ENCODE measurements at regions not wholly inside any gene's neighbourhood (a gene's known extent, or its start where the extent isn't known, plus 50 kb on each side); places are given as distances from the start of the nearest gene placed in this dataset.
"Not testable (repeated sequence)": the region's sequence is repeated elsewhere in the genome, so short reads cannot be mapped to it uniquely, and the experiment has no call there.

- no peak overlapping the region for H3K4me3 ChIP-seq (ENCODE audit: low read length)
- no peaks in the 10 kb centered on the region for H3K36me3 ChIP-seq (ENCODE audit: control insufficient read depth, insufficient read depth, low read length)
- H3K9ac ChIP-seq (ENCODE audit: low read length): no peak overlapping the region
- H3K9me3 ChIP-seq (ENCODE audit: control insufficient read depth, low read length): no peaks in the 10 kb centered on the region
- H3K4me1 ChIP-seq (ENCODE audit: control insufficient read depth, insufficient read depth, low read length): no peaks in the 10 kb centered on the region
- no peaks in the 10 kb centered on the region for H3K27me3 ChIP-seq (ENCODE audit: control insufficient read depth, insufficient read depth, low read length)
Observed at GRCh38 chr12:47517122-47517521, 188.7 kb downstream of the RPAP3 start.

- no peaks in the 10 kb centered on the region for H3K27me3 ChIP-seq (ENCODE audit: control insufficient read depth, insufficient read depth, low read length)
- no peaks in the 10 kb centered on the region for H3K36me3 ChIP-seq (ENCODE audit: control insufficient read depth, insufficient read depth, low read length)
Observed at GRCh38 chr12:47509398-47509851, 196.4 kb downstream of the RPAP3 start.

GRCh38 chr12:47507221-47507620 lies 198.6 kb downstream of the RPAP3 start:
- H3K9ac ChIP-seq (ENCODE audit: low read length): no peak overlapping the region
- H3K36me3 ChIP-seq (ENCODE audit: control insufficient read depth, insufficient read depth, low read length): no peaks in the 10 kb centered on the region
- H3K4me1 ChIP-seq (ENCODE audit: control insufficient read depth, insufficient read depth, low read length): no peaks in the 10 kb centered on the region
- H3K4me3 ChIP-seq (ENCODE audit: low read length): no peak overlapping the region
- H3K9me3 ChIP-seq (ENCODE audit: control insufficient read depth, low read length): no peaks in the 10 kb centered on the region
- H3K27me3 ChIP-seq (ENCODE audit: control insufficient read depth, insufficient read depth, low read length): no peaks in the 10 kb centered on the region

More at GRCh38 chr12:47509398-47509851, 196.4 kb downstream of the RPAP3 start:
- Histone ChIP-seq H3K4me3 (ENCODE audit: low read length) (no peak overlapping the region), H3K9me3 (ENCODE audit: control insufficient read depth, low read length) (no peaks in the 10 kb centered on the region), H3K4me1 (ENCODE audit: control insufficient read depth, insufficient read depth, low read length) (no peaks in the 10 kb centered on the region), H3K9ac (ENCODE audit: low read length) (no peak overlapping the region)

GRCh38 chr12:47504775-47505446 lies 200.9 kb downstream of the RPAP3 start:
- no peaks in the 10 kb centered on the region for H3K36me3 ChIP-seq (ENCODE audit: control insufficient read depth, insufficient read depth, low read length)
- H3K9ac ChIP-seq (ENCODE audit: low read length): no peak overlapping the region
- no peak overlapping the region for H3K4me3 ChIP-seq (ENCODE audit: low read length)
- H3K27me3 ChIP-seq (ENCODE audit: control insufficient read depth, insufficient read depth, low read length): no peaks in the 10 kb centered on the region
- H3K9me3 ChIP-seq (ENCODE audit: control insufficient read depth, low read length): no peaks in the 10 kb centered on the region
- H3K4me1 ChIP-seq (ENCODE audit: control insufficient read depth, insufficient read depth, low read length): no peaks in the 10 kb centered on the region

- H3K36me3 ChIP-seq (ENCODE audit: control insufficient read depth, insufficient read depth, low read length): no peaks in the 10 kb centered on the region
- no peaks in the 10 kb centered on the region for H3K9me3 ChIP-seq (ENCODE audit: control insufficient read depth, low read length)
- H3K4me3 ChIP-seq (ENCODE audit: low read length): no peak overlapping the region
- H3K4me1 ChIP-seq (ENCODE audit: control insufficient read depth, insufficient read depth, low read length): no peaks in the 10 kb centered on the region
- no peaks in the 10 kb centered on the region for H3K27me3 ChIP-seq (ENCODE audit: control insufficient read depth, insufficient read depth, low read length)
- H3K9ac ChIP-seq (ENCODE audit: low read length): no peak overlapping the region
Observed at GRCh38 chr12:47493801-47494200, 212.0 kb downstream of the RPAP3 start.

- Histone ChIP-seq H3K9ac (ENCODE audit: low read length) (no peak overlapping the region), H3K9me3 (ENCODE audit: control insufficient read depth, low read length) (no peaks in the 10 kb centered on the region), H3K27me3 (ENCODE audit: control insufficient read depth, insufficient read depth, low read length) (no peaks in the 10 kb centered on the region), H3K4me1 (ENCODE audit: control insufficient read depth, insufficient read depth, low read length) (no peaks in the 10 kb centered on the region), H3K36me3 (ENCODE audit: control insufficient read depth, insufficient read depth, low read length) (no peaks in the 10 kb centered on the region), H3K4me3 (ENCODE audit: low read length) (no peak overlapping the region)
Observed at GRCh38 chr12:47491516-47492305, 214.1 kb downstream of the RPAP3 start.

- Histone ChIP-seq H3K9me3 (ENCODE audit: control insufficient read depth, low read length) (no peaks in the 10 kb centered on the region), H3K4me3 (ENCODE audit: low read length) (no peak overlapping the region), H3K36me3 (ENCODE audit: control insufficient read depth, insufficient read depth, low read length) (no peaks in the 10 kb centered on the region), H3K4me1 (ENCODE audit: control insufficient read depth, insufficient read depth, low read length) (no peaks in the 10 kb centered on the region), H3K9ac (ENCODE audit: low read length) (no peak overlapping the region), H3K27me3 (ENCODE audit: control insufficient read depth, insufficient read depth, low read length) (no peaks in the 10 kb centered on the region)
Observed at GRCh38 chr12:47488888-47489287, 216.9 kb downstream of the RPAP3 start.

- no peaks in the 10 kb centered on the region for H3K27me3 ChIP-seq (ENCODE audit: control insufficient read depth, insufficient read depth, low read length)
Observed at GRCh38 chr12:47481041-47481440, 224.8 kb downstream of the RPAP3 start.

GRCh38 chr12:47478426-47478825 lies 227.4 kb downstream of the RPAP3 start:
- Histone ChIP-seq H3K27me3 (ENCODE audit: control insufficient read depth, insufficient read depth, low read length) (no peaks in the 10 kb centered on the region), H3K9me3 (ENCODE audit: control insufficient read depth, low read length) (peaks cover 4% of the 10 kb centered on the region), H3K4me3 (ENCODE audit: low read length) (no peak overlapping the region), H3K36me3 (ENCODE audit: control insufficient read depth, insufficient read depth, low read length) (no peaks in the 10 kb centered on the region), H3K4me1 (ENCODE audit: control insufficient read depth, insufficient read depth, low read length) (no peaks in the 10 kb centered on the region), H3K9ac (ENCODE audit: low read length) (no peak overlapping the region)

More at GRCh38 chr12:47481041-47481440, 224.8 kb downstream of the RPAP3 start:
- Histone ChIP-seq H3K9ac (ENCODE audit: low read length) (no peak overlapping the region), H3K36me3 (ENCODE audit: control insufficient read depth, insufficient read depth, low read length) (no peaks in the 10 kb centered on the region), H3K4me1 (ENCODE audit: control insufficient read depth, insufficient read depth, low read length) (no peaks in the 10 kb centered on the region), H3K4me3 (ENCODE audit: low read length) (no peak overlapping the region), H3K9me3 (ENCODE audit: control insufficient read depth, low read length) (no peaks in the 10 kb centered on the region)

GRCh38 chr12:47473091-47473490 lies 232.7 kb downstream of the RPAP3 start:
- Histone ChIP-seq H3K4me1 (ENCODE audit: control insufficient read depth, insufficient read depth, low read length) (no peaks in the 10 kb centered on the region), H3K9me3 (ENCODE audit: control insufficient read depth, low read length) (peaks cover 4% of the 10 kb centered on the region), H3K27me3 (ENCODE audit: control insufficient read depth, insufficient read depth, low read length) (no peaks in the 10 kb centered on the region), H3K4me3 (ENCODE audit: low read length) (no peak overlapping the region), H3K36me3 (ENCODE audit: control insufficient read depth, insufficient read depth, low read length) (no peaks in the 10 kb centered on the region), H3K9ac (ENCODE audit: low read length) (no peak overlapping the region)

GRCh38 chr12:47470349-47470748 lies 235.5 kb downstream of the RPAP3 start:
- H3K4me3 ChIP-seq (ENCODE audit: low read length); H3K36me3 ChIP-seq (ENCODE audit: control insufficient read depth, insufficient read depth, low read length); H3K9ac ChIP-seq (ENCODE audit: low read length); H3K27me3 ChIP-seq (ENCODE audit: control insufficient read depth, insufficient read depth, low read length); H3K4me1 ChIP-seq (ENCODE audit: control insufficient read depth, insufficient read depth, low read length); H3K9me3 ChIP-seq (ENCODE audit: control insufficient read depth, low read length): not testable (repeated sequence)

- not testable (repeated sequence) for H3K9ac ChIP-seq (ENCODE audit: low read length); H3K4me1 ChIP-seq (ENCODE audit: control insufficient read depth, insufficient read depth, low read length); H3K9me3 ChIP-seq (ENCODE audit: control insufficient read depth, low read length); H3K27me3 ChIP-seq (ENCODE audit: control insufficient read depth, insufficient read depth, low read length); H3K36me3 ChIP-seq (ENCODE audit: control insufficient read depth, insufficient read depth, low read length); H3K4me3 ChIP-seq (ENCODE audit: low read length)
Observed at GRCh38 chr12:47463918-47464317, 241.9 kb downstream of the RPAP3 start.
